ENCODE measurements at regions not wholly inside any gene's neighbourhood (a gene's known extent, or its start where the extent isn't known, plus 50 kb on each side); places are given as distances from the start of the nearest gene placed in this dataset.

DNA sequence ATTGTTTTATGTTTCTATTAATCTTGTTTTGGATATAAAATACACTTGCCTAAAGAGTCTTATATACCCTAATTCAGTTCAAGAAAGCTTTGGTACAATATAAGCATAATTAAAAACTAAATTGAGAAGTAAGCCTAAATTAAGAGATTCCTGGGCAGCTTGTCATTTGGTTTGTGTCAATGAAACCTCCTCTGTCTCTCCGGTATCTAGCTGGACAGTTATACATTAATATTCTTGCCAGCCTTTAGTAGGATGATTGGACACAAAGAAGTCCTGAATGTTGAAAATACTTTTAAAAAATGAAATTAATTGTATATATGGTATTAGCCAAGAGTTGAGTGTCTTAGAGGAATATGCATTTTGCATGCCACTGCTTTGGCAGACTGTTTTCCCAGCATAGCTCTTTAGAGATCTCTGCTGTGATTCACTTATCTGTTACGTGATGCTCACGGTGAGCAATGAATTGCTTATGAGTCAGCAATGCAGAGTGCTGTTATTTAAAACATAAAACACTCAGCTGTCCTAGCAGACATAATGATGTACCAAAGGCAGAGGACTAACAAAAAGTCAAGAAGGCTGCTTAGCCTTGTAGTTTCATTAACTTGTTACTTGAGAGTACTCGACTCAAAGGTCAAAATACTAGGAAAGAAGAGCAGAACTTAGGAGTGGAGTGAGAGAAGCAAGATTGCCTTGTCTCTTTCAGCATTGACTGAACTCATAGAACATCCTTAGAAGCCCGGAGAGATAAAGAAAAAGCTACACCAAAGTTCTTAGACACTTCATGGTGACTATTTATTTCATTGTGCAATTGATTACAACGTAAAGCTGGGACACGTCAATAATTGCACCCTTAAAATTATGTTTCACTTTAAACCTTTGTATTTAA is 1296.1 kb upstream of the PCDH7 start:
- no peak for DNase-seq (ENCODE audit: low spot score)

GRCh38 chr4:29453303-29453820 is 1266.8 kb upstream of the PCDH7 start:
- no peak for DNase-seq (ENCODE audit: low spot score)

GRCh38 chr4:29459926-29460325 is 1260.2 kb upstream of the PCDH7 start:
- DNase-seq (ENCODE audit: low spot score) = no peak

- no peak for DNase-seq (ENCODE audit: low spot score)
Measured at GRCh38 chr4:29467044-29467717, 1253.0 kb upstream of the PCDH7 start.
